ENCODE measurements at regions not wholly inside any gene's neighbourhood (a gene's known extent, or its start where the extent isn't known, plus 50 kb on each side); places are given as distances from the start of the nearest gene placed in this dataset.

DNA sequence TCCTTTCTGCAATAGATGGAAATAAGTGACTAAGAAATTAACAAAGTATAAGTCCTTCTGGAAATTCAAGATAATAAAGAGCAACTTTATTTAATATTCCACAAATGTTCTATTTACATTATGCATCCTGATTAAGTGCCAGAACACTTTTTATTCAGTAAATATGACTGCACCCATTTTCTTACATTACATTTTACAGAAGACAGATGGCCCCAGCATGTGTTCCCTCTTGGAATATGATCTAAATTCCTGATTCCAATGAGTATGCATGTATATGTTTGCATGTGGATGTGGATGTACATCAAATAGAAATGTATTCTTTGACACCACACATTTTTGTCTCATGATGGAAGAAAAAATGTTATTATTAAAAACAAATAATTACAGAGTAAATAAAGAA, 628.7 kb upstream of the SEMA3D start:
- no peaks in the 10 kb centered on the region for H3K27me3 ChIP-seq
- TF ChIP-seq POLR2A (IDR thresholded peaks at IDR 0.05) (no peak), POLR2AphosphoS5 (IDR thresholded peaks at IDR 0.05) (no peak), EP300 (IDR thresholded peaks at IDR 0.05; ENCODE audit: low read depth) (no peak)
- TF ChIP-seq, protein P1, sequence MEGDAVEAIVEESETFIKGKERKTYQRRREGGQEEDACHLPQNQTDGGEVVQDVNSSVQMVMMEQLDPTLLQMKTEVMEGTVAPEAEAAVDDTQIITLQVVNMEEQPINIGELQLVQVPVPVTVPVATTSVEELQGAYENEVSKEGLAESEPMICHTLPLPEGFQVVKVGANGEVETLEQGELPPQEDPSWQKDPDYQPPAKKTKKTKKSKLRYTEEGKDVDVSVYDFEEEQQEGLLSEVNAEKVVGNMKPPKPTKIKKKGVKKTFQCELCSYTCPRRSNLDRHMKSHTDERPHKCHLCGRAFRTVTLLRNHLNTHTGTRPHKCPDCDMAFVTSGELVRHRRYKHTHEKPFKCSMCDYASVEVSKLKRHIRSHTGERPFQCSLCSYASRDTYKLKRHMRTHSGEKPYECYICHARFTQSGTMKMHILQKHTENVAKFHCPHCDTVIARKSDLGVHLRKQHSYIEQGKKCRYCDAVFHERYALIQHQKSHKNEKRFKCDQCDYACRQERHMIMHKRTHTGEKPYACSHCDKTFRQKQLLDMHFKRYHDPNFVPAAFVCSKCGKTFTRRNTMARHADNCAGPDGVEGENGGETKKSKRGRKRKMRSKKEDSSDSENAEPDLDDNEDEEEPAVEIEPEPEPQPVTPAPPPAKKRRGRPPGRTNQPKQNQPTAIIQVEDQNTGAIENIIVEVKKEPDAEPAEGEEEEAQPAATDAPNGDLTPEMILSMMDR (IDR thresholded peaks at IDR 0.05), result no peak
- intact Hi-C loops (cut with DNase I; ENCODE audit: low total_unique reads), result no loop called here
- H3K36me3 ChIP-seq, result no peaks in the 10 kb centered on the region
- no peak overlapping the region for H3K27ac ChIP-seq
- no peak for DNase-seq
- no peaks in the 10 kb centered on the region for H3K4me1 ChIP-seq
- in situ Hi-C loops (cut with MboI; ENCODE audit: low pct_ligation_motif_present in 1 of 4, low pct_unique_long_range_greater_than_20kb in 1 of 4, low sequenced_read_pairs in 3 of 4), result no loop called here
- H3K9me3 ChIP-seq, result no peaks in the 10 kb centered on the region
- no peak overlapping the region for H3K4me3 ChIP-seq

GRCh38 chr7:85806321-85806720, 619.5 kb upstream of the SEMA3D start:
- Histone ChIP-seq H3K36me3 (no peaks in the 10 kb centered on the region), H3K27ac (no peak overlapping the region), H3K4me3 (no peak overlapping the region), H3K4me1 (no peaks in the 10 kb centered on the region), H3K27me3 (no peaks in the 10 kb centered on the region), H3K9me3 (no peaks in the 10 kb centered on the region)
- intact Hi-C loops (cut with DNase I; ENCODE audit: low total_unique reads), result no loop called here
- TF ChIP-seq EP300 (IDR thresholded peaks at IDR 0.05; ENCODE audit: low read depth), result no peak
- TF ChIP-seq, protein P1 (IDR thresholded peaks at IDR 0.05), result peak in 2 of 5 experiments; percentile 9 to 19
- DNase-seq, result no peak
- in situ Hi-C loops (cut with MboI; ENCODE audit: low pct_ligation_motif_present in 1 of 4, low pct_unique_long_range_greater_than_20kb in 1 of 4, low sequenced_read_pairs in 3 of 4), result no loop called here

DNA sequence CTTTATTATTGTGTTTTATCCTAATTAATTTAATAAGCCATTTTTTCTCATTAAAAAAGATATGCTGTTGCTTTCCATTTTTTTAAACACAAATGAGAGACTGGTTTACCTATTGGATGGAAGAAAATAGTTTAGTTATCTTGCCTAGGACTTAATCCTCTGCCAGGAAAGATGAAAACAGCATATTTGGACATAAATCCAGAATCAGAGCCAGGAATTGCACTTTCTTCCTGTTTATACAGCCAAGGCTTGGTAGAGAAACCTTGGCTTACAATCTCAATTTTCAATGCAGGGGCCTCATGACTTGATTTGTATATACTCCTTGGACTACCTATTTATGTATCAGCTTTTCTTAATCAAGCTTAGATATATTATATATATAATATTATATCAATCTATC, 618.8 kb upstream of the SEMA3D start:
- no peak for DNase-seq
- no peak for TF ChIP-seq POLR2AphosphoS5 (IDR thresholded peaks at IDR 0.05)
- TF ChIP-seq, protein P1 (IDR thresholded peaks at IDR 0.05), result no peak
- TF ChIP-seq EP300 (IDR thresholded peaks at IDR 0.05; ENCODE audit: low read depth), result no peak
- TF ChIP-seq POLR2A (IDR thresholded peaks at IDR 0.05), result no peak
- no peaks in the 10 kb centered on the region for H3K4me1 ChIP-seq
- no peak overlapping the region for H3K27ac ChIP-seq
- intact Hi-C loops (cut with DNase I; ENCODE audit: low total_unique reads), result no loop called here
- H3K4me3 ChIP-seq, result no peak overlapping the region
- in situ Hi-C loops (cut with MboI; ENCODE audit: low pct_ligation_motif_present in 1 of 4, low pct_unique_long_range_greater_than_20kb in 1 of 4, low sequenced_read_pairs in 3 of 4), result no loop called here
- H3K9me3 ChIP-seq, result no peaks in the 10 kb centered on the region
- H3K36me3 ChIP-seq, result no peaks in the 10 kb centered on the region
- no peaks in the 10 kb centered on the region for H3K27me3 ChIP-seq

DNA sequence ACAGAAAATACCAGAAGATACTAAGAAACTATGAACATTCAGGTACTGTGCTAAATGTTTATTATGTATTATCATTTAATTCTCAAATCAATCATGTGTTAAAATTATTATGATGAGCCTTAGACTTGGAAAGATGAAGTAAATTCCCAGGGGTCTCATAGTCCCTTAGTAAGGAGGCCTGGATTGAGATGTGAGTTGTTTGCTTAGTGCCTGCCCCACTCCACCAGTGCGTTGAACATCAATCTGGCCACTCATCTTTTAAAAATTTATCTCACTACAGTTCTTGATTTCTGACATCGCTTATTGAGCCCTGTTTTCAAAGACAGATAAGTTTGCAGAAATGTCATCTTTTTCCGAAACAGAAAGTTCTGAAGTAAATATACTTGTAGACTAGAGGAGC, 618.4 kb upstream of the SEMA3D start:
- WGBS, 2 donors (ENCODE audit: low coverage in 1 of 2), result 83 to 91% methylated on average over 3 of the region's 3 CpGs
- Histone ChIP-seq H3K9me3 (no peaks in the 10 kb centered on the region), H3K36me3 (no peaks in the 10 kb centered on the region), H3K4me1 (no peaks in the 10 kb centered on the region), H3K4me3 (no peak overlapping the region), H3K27ac (no peak overlapping the region), H3K27me3 (no peaks in the 10 kb centered on the region)
- in situ Hi-C loops (cut with MboI; ENCODE audit: low pct_ligation_motif_present in 1 of 4, low pct_unique_long_range_greater_than_20kb in 1 of 4, low sequenced_read_pairs in 3 of 4) (no loop called here), intact Hi-C loops (cut with DNase I; ENCODE audit: low total_unique reads) (no loop called here)
- no peak for DNase-seq
- no peak for TF ChIP-seq POLR2AphosphoS5 (IDR thresholded peaks at IDR 0.05)
- no peak for TF ChIP-seq POLR2A (IDR thresholded peaks at IDR 0.05)
- TF ChIP-seq, protein P1 (IDR thresholded peaks at IDR 0.05), result no peak
- TF ChIP-seq EP300 (IDR thresholded peaks at IDR 0.05; ENCODE audit: low read depth), result no peak
